ENCODE measurements at regions not wholly inside any gene's neighbourhood (a gene's known extent, or its start where the extent isn't known, plus 50 kb on each side); places are given as distances from the start of the nearest gene placed in this dataset.
"Not testable (repeated sequence)": the region's sequence is repeated elsewhere in the genome, so short reads cannot be mapped to it uniquely, and the experiment has no call there.

DNA sequence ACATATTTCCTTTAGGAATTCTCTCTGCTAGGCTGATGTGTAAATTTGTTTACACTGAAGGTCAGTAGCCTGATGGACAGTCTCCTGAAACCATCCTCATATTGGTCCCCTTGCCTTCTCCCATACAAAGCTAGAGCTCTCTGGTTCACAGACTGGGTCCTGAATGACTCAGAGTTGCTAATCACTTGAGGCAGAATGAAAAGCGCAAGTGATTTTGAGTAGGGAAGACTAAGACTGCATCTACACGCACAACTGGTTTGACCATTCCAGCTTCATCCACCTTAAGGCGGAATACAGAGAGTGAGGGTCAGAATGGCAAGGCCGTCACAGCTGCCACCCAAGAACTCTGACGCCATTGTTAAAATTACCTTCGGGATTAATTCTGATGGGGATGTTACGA lies 70.2 kb upstream of the KIF26B start:
- H3K36me3 ChIP-seq (ENCODE audit: insufficient read depth, insufficient read length, low read length), result peaks cover 3% of the 10 kb centered on the region
- TF ChIP-seq SUZ12 (IDR thresholded peaks at IDR 0.05; ENCODE audit: extremely low read depth, insufficient read depth, insufficient read length) (no peak), YY1 (IDR thresholded peaks at IDR 0.05; ENCODE audit: insufficient read depth, insufficient read length) (no peak), ZNF274 (IDR thresholded peaks at IDR 0.05; ENCODE audit: low read depth, low read length) (no peak)
- DNase-seq (ENCODE audit: low read depth, low spot score), result no peak
- no peaks in the 10 kb centered on the region for H3K27me3 ChIP-seq (ENCODE audit: insufficient read depth, insufficient read length)
- H3K9me3 ChIP-seq (ENCODE audit: insufficient read depth, low read length), result peaks cover 13% of the 10 kb centered on the region; the same call in 1 of the 2 replicates
- no peaks in the 10 kb centered on the region for H3K4me1 ChIP-seq (ENCODE audit: insufficient read depth, insufficient read length)
- H3K4me3 ChIP-seq (ENCODE audit: insufficient read length, low read depth), result no peak overlapping the region
- no peak overlapping the region for H3K9ac ChIP-seq (ENCODE audit: insufficient read length, low read depth)

DNA sequence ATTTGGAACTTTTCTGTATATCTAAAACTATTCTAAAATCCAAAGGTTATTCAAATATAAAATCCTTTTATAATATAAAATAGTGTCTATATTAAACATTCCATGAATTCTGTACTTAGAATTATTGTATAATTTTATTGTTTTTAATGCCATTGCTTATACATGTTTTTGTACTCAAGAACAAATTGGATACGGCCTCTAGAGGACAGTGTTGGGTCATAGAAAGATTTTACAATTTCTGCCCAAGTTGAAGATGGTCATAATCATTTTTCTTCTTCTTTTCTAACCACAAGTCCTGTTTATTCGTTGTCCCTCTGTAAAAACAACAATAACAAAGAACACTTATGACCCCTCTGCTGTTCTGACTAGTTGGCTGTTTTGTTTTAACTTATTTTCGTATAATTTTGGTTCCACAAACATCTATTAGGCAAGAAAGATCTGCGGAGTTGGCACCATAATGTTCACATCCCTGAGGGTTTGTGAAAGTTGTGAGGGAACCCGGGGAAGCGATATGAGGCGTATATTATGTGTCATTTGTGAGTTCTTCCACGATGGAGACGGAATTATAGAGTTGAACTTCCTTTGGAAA lies 75.7 kb upstream of the KIF26B start:
- Histone ChIP-seq H3K9me3 (ENCODE audit: insufficient read depth, low read length) (peaks cover 13% of the 10 kb centered on the region; the same call in 1 of the 2 replicates), H3K36me3 (ENCODE audit: insufficient read depth, insufficient read length, low read length) (no peaks in the 10 kb centered on the region), H3K4me3 (ENCODE audit: insufficient read length, low read depth) (no peak overlapping the region), H3K27me3 (ENCODE audit: insufficient read depth, insufficient read length) (no peaks in the 10 kb centered on the region), H3K4me1 (ENCODE audit: insufficient read depth, insufficient read length) (no peaks in the 10 kb centered on the region), H3K9ac (ENCODE audit: insufficient read length, low read depth) (no peak overlapping the region)
- DNase-seq (ENCODE audit: low read depth, low spot score), result no peak
- no peak for TF ChIP-seq SUZ12 (IDR thresholded peaks at IDR 0.05; ENCODE audit: extremely low read depth, insufficient read depth, insufficient read length)
- TF ChIP-seq ZNF274 (IDR thresholded peaks at IDR 0.05; ENCODE audit: low read depth, low read length), result no peak
- TF ChIP-seq YY1 (IDR thresholded peaks at IDR 0.05; ENCODE audit: insufficient read depth, insufficient read length), result no peak

DNA sequence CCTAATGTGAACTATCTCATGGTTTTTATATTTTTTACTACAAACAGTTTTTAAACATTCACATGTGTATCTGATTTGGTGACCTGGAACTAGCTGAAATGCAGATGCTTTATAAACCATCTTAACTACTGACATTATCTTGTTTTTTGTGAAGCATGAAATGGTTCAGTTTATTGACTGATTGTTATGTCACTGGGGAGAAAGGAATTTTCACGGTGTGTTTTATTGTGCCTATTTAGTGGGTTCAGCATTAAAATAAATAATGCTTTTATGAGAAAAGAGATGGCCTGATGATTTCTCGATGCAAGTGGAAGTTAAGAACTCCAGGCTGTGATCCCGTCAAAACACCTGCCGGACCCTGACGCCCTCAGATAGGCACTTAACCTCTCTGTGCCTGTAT lies 79.9 kb upstream of the KIF26B start:
- Histone ChIP-seq H3K4me3 (ENCODE audit: insufficient read length, low read depth) (no peak overlapping the region), H3K36me3 (ENCODE audit: insufficient read depth, insufficient read length, low read length) (peaks cover 3% of the 10 kb centered on the region), H3K27me3 (ENCODE audit: insufficient read depth, insufficient read length) (no peaks in the 10 kb centered on the region), H3K9ac (ENCODE audit: insufficient read length, low read depth) (no peak overlapping the region), H3K9me3 (ENCODE audit: insufficient read depth, low read length) (peaks cover 7% of the 10 kb centered on the region; the same call in 1 of the 2 replicates), H3K4me1 (ENCODE audit: insufficient read depth, insufficient read length) (no peaks in the 10 kb centered on the region)
- no peak for DNase-seq (ENCODE audit: low read depth, low spot score)
- TF ChIP-seq YY1 (IDR thresholded peaks at IDR 0.05; ENCODE audit: insufficient read depth, insufficient read length), result no peak
- TF ChIP-seq SUZ12 (IDR thresholded peaks at IDR 0.05; ENCODE audit: extremely low read depth, insufficient read depth, insufficient read length), result no peak
- no peak for TF ChIP-seq ZNF274 (IDR thresholded peaks at IDR 0.05; ENCODE audit: low read depth, low read length)

DNA sequence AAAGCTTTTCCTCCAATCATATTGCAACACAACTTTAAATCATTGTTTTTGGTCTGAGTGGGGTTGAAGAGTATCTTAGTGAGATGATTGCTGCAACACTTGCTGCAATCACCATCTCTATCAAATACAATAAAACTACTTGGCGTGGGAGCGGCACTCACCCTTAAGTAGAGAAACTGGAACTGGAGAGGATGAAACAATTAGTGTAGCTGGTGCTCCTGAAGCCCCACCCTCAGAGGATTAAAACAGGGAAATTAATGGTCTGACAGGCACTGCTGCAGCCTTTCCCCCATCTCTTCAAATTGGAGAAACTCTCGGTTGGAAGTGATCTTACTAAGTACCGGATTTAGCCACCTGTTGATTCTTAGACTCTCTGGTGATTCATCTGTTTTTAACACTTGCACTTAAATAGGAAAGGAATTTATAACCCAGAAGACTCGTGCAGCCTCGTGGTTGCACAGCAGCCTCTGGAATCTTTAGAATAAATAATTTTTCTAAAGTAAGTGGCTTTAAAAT lies 80.5 kb upstream of the KIF26B start:
- TF ChIP-seq YY1 (IDR thresholded peaks at IDR 0.05; ENCODE audit: insufficient read depth, insufficient read length) (no peak), ZNF274 (IDR thresholded peaks at IDR 0.05; ENCODE audit: low read depth, low read length) (no peak), SUZ12 (IDR thresholded peaks at IDR 0.05; ENCODE audit: extremely low read depth, insufficient read depth, insufficient read length) (no peak)
- no peak for DNase-seq (ENCODE audit: low read depth, low spot score)
- no peaks in the 10 kb centered on the region for H3K27me3 ChIP-seq (ENCODE audit: insufficient read depth, insufficient read length)

DNA sequence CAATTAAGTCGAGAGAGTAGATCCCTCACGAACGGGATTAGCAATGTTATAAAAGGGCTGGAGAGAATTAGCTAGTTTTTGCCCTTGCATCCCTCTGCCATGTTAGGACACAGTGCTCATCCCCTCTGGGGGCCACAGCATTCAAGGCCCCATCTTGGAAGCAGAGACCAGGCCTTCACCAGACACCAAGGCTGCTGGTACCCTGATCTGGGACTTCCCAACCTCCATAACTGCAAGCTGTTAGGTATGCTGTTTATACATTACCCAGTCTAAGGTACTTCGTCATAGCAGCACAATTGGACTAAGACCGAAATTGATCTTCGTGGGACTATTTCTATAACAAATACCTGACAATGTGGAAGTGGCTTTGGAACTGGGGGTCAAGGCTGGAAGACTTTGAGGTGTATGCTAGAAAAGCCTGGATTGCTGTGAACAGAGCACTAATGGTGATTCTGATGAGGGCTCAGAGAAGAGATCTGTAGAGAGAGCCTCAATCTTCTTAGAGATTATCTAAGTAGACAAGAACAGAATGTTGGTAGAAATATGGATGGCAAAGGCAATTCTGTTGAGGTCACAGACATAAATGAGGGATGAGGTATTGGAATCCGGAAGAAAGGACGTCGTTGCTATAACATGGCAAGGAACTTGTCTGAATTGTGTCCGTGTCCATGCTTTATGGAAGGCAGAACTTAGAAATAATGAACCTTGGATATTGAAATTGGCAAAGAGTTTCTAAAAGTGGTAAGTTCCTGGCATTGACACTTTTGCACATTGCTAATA lies 83.8 kb upstream of the KIF26B start:
- Histone ChIP-seq H3K27me3 (ENCODE audit: insufficient read depth, insufficient read length) (no peaks in the 10 kb centered on the region), H3K4me1 (ENCODE audit: insufficient read depth, insufficient read length) (no peaks in the 10 kb centered on the region), H3K9me3 (ENCODE audit: insufficient read depth, low read length) (peaks cover 7% of the 10 kb centered on the region; the same call in 1 of the 2 replicates)

More for the DNA sequence above, 80.5 kb upstream of the KIF26B start:
- H3K4me3 ChIP-seq (ENCODE audit: insufficient read length, low read depth), result no peak overlapping the region
- H3K4me1 ChIP-seq (ENCODE audit: insufficient read depth, insufficient read length), result no peaks in the 10 kb centered on the region
- peaks cover 3% of the 10 kb centered on the region for H3K36me3 ChIP-seq (ENCODE audit: insufficient read depth, insufficient read length, low read length)
- H3K9me3 ChIP-seq (ENCODE audit: insufficient read depth, low read length), result peaks cover 7% of the 10 kb centered on the region; the same call in 1 of the 2 replicates
- H3K9ac ChIP-seq (ENCODE audit: insufficient read length, low read depth), result peak overlapping the region; percentile 2

DNA sequence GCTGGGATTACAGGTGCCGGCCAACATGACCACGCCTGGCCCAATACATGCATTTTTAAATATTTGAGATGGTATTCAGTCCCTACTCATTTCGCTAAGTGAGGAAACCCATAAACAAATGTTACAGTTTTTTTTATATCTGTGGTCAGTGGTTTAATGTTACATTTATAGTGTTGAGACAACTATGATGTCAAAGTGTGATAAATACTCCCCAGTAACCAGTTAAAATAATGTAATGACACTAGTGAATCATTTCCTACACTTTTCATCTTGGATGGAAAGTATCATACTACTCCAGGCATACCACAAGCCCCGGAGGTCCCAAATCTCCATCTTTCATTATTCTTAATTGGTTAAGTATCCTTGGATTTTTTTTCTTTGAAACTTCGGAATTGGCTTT lies 87.5 kb upstream of the KIF26B start:
- Histone ChIP-seq H3K4me1 (ENCODE audit: insufficient read depth, insufficient read length) (no peaks in the 10 kb centered on the region), H3K4me3 (ENCODE audit: insufficient read length, low read depth) (no peak overlapping the region), H3K9me3 (ENCODE audit: insufficient read depth, low read length) (0 out of 2 replicates have a peak, but pooled peaks cover under 1% of the 10 kb centered on the region), H3K27me3 (ENCODE audit: insufficient read depth, insufficient read length) (no peaks in the 10 kb centered on the region), H3K36me3 (ENCODE audit: insufficient read depth, insufficient read length, low read length) (peaks cover 6% of the 10 kb centered on the region), H3K9ac (ENCODE audit: insufficient read length, low read depth) (no peak overlapping the region)
- TF ChIP-seq SUZ12 (IDR thresholded peaks at IDR 0.05; ENCODE audit: extremely low read depth, insufficient read depth, insufficient read length), result no peak
- no peak for TF ChIP-seq YY1 (IDR thresholded peaks at IDR 0.05; ENCODE audit: insufficient read depth, insufficient read length)
- no peak for TF ChIP-seq ZNF274 (IDR thresholded peaks at IDR 0.05; ENCODE audit: low read depth, low read length)
- no peak for DNase-seq (ENCODE audit: low read depth, low spot score)

More for the DNA sequence above, 83.8 kb upstream of the KIF26B start:
- no peak overlapping the region for H3K4me3 ChIP-seq (ENCODE audit: insufficient read length, low read depth)
- H3K36me3 ChIP-seq (ENCODE audit: insufficient read depth, insufficient read length, low read length), result peaks cover 3% of the 10 kb centered on the region
- no peak overlapping the region for H3K9ac ChIP-seq (ENCODE audit: insufficient read length, low read depth)
- TF ChIP-seq ZNF274 (IDR thresholded peaks at IDR 0.05; ENCODE audit: low read depth, low read length), result no peak
- no peak for TF ChIP-seq YY1 (IDR thresholded peaks at IDR 0.05; ENCODE audit: insufficient read depth, insufficient read length)
- no peak for TF ChIP-seq SUZ12 (IDR thresholded peaks at IDR 0.05; ENCODE audit: extremely low read depth, insufficient read depth, insufficient read length)
- DNase-seq (ENCODE audit: low read depth, low spot score), result no peak

DNA sequence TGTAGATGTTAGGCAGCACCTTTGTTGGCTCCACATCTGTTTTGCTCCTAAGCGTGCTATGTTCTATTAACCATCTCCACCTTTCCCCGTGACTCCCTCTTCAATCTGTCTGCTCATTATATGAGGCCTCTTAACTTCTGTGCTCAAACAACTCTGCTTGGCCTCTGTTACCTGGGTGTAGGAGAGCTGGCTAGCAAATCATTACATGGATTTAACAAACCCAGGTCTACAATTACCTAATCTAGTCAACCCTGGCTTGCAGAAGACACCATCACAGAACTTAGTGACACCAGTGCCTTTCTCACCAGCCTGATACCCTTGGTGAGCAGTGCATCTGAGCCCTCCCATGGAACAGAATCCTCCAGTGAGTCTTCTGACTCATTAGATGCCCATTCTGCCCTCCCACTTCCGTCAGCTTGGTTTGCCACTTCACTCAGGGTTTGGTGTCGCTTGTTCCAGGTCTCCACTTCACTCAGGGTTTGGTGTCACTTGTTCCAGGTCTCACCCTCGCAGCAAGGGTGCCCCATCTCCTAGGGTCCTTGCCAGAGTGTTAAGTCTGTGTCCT lies 92.0 kb upstream of the KIF26B start:
- Histone ChIP-seq H3K36me3 (ENCODE audit: insufficient read depth, insufficient read length, low read length) (peaks cover 3% of the 10 kb centered on the region), H3K4me3 (ENCODE audit: insufficient read length, low read depth) (no peak overlapping the region), H3K4me1 (ENCODE audit: insufficient read depth, insufficient read length) (no peaks in the 10 kb centered on the region), H3K9me3 (ENCODE audit: insufficient read depth, low read length) (no peaks in the 10 kb centered on the region), H3K27me3 (ENCODE audit: insufficient read depth, insufficient read length) (no peaks in the 10 kb centered on the region), H3K9ac (ENCODE audit: insufficient read length, low read depth) (no peak overlapping the region)
- DNase-seq (ENCODE audit: low read depth, low spot score), result no peak
- TF ChIP-seq SUZ12 (IDR thresholded peaks at IDR 0.05; ENCODE audit: extremely low read depth, insufficient read depth, insufficient read length), result no peak
- no peak for TF ChIP-seq ZNF274 (IDR thresholded peaks at IDR 0.05; ENCODE audit: low read depth, low read length)
- no peak for TF ChIP-seq YY1 (IDR thresholded peaks at IDR 0.05; ENCODE audit: insufficient read depth, insufficient read length)

DNA sequence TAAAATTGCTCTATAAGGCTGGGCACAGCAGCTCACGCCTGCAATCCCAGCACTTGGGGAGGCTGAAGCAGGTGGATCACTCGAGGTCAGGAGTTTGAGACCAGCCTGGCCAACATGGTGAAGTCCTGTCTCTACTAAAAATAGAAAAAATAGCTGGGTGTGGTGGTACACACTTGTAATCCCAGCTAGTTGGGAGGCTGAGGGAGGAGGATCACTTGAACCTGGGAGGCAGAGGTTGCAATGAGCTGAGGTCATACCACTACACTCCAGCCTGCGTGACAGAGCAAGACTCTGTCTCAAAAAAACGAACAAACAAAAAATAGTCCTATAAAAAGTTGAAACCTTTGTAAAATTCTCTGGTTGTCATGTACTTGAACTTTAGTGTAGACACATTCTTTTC lies 93.0 kb upstream of the KIF26B start:
- not testable (repeated sequence) for H3K4me1 ChIP-seq (ENCODE audit: insufficient read depth, insufficient read length); DNase-seq (ENCODE audit: low read depth, low spot score); H3K4me3 ChIP-seq (ENCODE audit: insufficient read length, low read depth); H3K9me3 ChIP-seq (ENCODE audit: insufficient read depth, low read length); H3K9ac ChIP-seq (ENCODE audit: insufficient read length, low read depth); H3K36me3 ChIP-seq (ENCODE audit: insufficient read depth, insufficient read length, low read length); H3K27me3 ChIP-seq (ENCODE audit: insufficient read depth, insufficient read length)
